Loucy (cell line): ENCODE measurements at regions not wholly inside any gene's neighbourhood (a gene's known extent, or its start where the extent isn't known, plus 50 kb on each side); places are given as distances from the start of the nearest gene placed in this dataset.

Source experiments
- H2AFZ ChIP-seq: fragments of 200-600 bp; sonication (generic); 2 replicates; pipeline ENCODE4 v1.6.0; 2016; ENCODE audit warnings: antibody characterized with exemption, mild to moderate bottlenecking, low read length, moderate library complexity
- H3F3A ChIP-seq: fragments of 200-600 bp; 2 replicates; pipeline ENCODE4 v1.6.0; 2016; ENCODE audit warnings: antibody characterized with exemption, low read depth, mild to moderate bottlenecking
- H3K27me3 ChIP-seq: fragments of 200-600 bp; sonication (generic); 2 replicates; pipeline ENCODE4 v1.6.1; 2014; ENCODE audit warnings: low read length, mild to moderate bottlenecking; ENCODE audit not compliant: insufficient read depth, poor library complexity, severe bottlenecking
- H3K36me3 ChIP-seq: fragments of 200-600 bp; sonication (generic); 2 replicates; pipeline ENCODE4 v1.6.1; 2016; ENCODE audit warnings: low read length; ENCODE audit not compliant: insufficient read depth
- H3K4me1 ChIP-seq: fragments of 200-600 bp; sonication (generic); 2 replicates; pipeline ENCODE4 v1.5.1; 2014; ENCODE audit warnings: low read length, mild to moderate bottlenecking; ENCODE audit not compliant: insufficient read depth, poor library complexity, severe bottlenecking
- H3K4me2 ChIP-seq: fragments of 200-600 bp; sonication (generic); 2 replicates; pipeline ENCODE4 v1.6.0; 2014; ENCODE audit warnings: antibody characterized with exemption, low read length, low read depth, mild to moderate bottlenecking; ENCODE audit not compliant: poor library complexity, severe bottlenecking
- H3K4me3 ChIP-seq: fragments of 200-600 bp; sonication (generic); 2 replicates; pipeline ENCODE4 v1.5.1; 2014; ENCODE audit warnings: low read length, mild to moderate bottlenecking, mixed read lengths; ENCODE audit not compliant: poor library complexity, severe bottlenecking
- H3K79me2 ChIP-seq: fragments of 200-600 bp; sonication (generic); 2 replicates; pipeline ENCODE4 v1.6.1; 2014; ENCODE audit warnings: low read length; ENCODE audit not compliant: insufficient read depth
- H3K9ac ChIP-seq: fragments of 200-600 bp; sonication (generic); 2 replicates; pipeline ENCODE4 v1.6.0; 2014; ENCODE audit warnings: mild to moderate bottlenecking, low read depth, low read length, moderate library complexity; ENCODE audit not compliant: poor library complexity, severe bottlenecking
- H3K9me2 ChIP-seq: fragments of 200-600 bp; sonication (generic); replicated peaks from 2 replicates; pipeline ENCODE4 v1.6.1; 2016; ENCODE audit warnings: low read depth, low read length, mixed read lengths
- H3K9me3 ChIP-seq: fragments of 200-600 bp; sonication (generic); 2 replicates; pipeline ENCODE4 v1.6.1; 2014; ENCODE audit warnings: mild to moderate bottlenecking, antibody characterized with exemption, low read length, low read depth; ENCODE audit not compliant: insufficient read depth
- H4K20me1 ChIP-seq: fragments of 200-600 bp; sonication (generic); 2 replicates; pipeline ENCODE4 v1.6.0; 2014; ENCODE audit warnings: antibody characterized with exemption, low read length, mild to moderate bottlenecking; ENCODE audit not compliant: insufficient read depth, poor library complexity, severe bottlenecking
- CTCF ChIP-seq: fragments of 200-600 bp; sonication (generic); conservative IDR thresholded peaks from 2 replicates; pipeline ENCODE4 v1.5.1; 2014; ENCODE audit warnings: mild to moderate bottlenecking, antibody characterized with exemption, low read length
- EZH2phosphoT487 ChIP-seq: fragments of 200-600 bp; IDR thresholded peaks from 2 replicates; pipeline ENCODE4 v1.6.1; 2018; ENCODE audit warnings: antibody characterized with exemption, mild to moderate bottlenecking, moderate library complexity, borderline replicate concordance

GRCh38 chr22:22064580-22064979 is 82.0 kb upstream of the TOP3B start:
- H4K20me1 ChIP-seq, result no peaks in the 10 kb centered on the region
- H3K9me3 ChIP-seq, result no peaks in the 10 kb centered on the region
- no peaks in the 10 kb centered on the region for H3F3A ChIP-seq
- H3K4me3 ChIP-seq, result no peak overlapping the region
- H3K27me3 ChIP-seq, result no peaks in the 10 kb centered on the region
- H3K4me1 ChIP-seq, result no peaks in the 10 kb centered on the region
- H3K9ac ChIP-seq, result no peak overlapping the region
- H2AFZ ChIP-seq, result no peak overlapping the region
- no peaks in the 10 kb centered on the region for H3K36me3 ChIP-seq
- no peak overlapping the region for H3K4me2 ChIP-seq
- TF ChIP-seq EZH2phosphoT487 (no peak), CTCF (no peak)
- H3K9me2 ChIP-seq, result no peaks in the 10 kb centered on the region
- H3K79me2 ChIP-seq, result no peaks in the 10 kb centered on the region

- no peaks in the 10 kb centered on the region for H3K27me3 ChIP-seq
- no peak for TF ChIP-seq CTCF
- no peak for TF ChIP-seq EZH2phosphoT487
- no peak overlapping the region for H2AFZ ChIP-seq
- H4K20me1 ChIP-seq, result no peaks in the 10 kb centered on the region
- no peak overlapping the region for H3K4me2 ChIP-seq
- H3K9me3 ChIP-seq, result no peaks in the 10 kb centered on the region
- H3K4me3 ChIP-seq, result no peak overlapping the region
- H3K79me2 ChIP-seq, result no peaks in the 10 kb centered on the region
- H3K9me2 ChIP-seq, result no peaks in the 10 kb centered on the region
- no peaks in the 10 kb centered on the region for H3K4me1 ChIP-seq
- H3F3A ChIP-seq, result no peaks in the 10 kb centered on the region
- H3K9ac ChIP-seq, result no peak overlapping the region
- no peaks in the 10 kb centered on the region for H3K36me3 ChIP-seq
These were observed 79.8 kb upstream of the TOP3B start for GRCh38 chr22:22062306-22062793.

GRCh38 chr22:22061085-22062077 is 78.8 kb upstream of the TOP3B start:
- Histone ChIP-seq H3K9me3 (no peaks in the 10 kb centered on the region), H3K27me3 (no peaks in the 10 kb centered on the region), H3K9me2 (no peaks in the 10 kb centered on the region), H3F3A (no peaks in the 10 kb centered on the region), H4K20me1 (no peaks in the 10 kb centered on the region), H3K36me3 (no peaks in the 10 kb centered on the region), H3K4me2 (no peak overlapping the region), H2AFZ (0 out of 2 replicates have a peak overlapping the region, but pooled peaks have one; percentile 36), H3K79me2 (no peaks in the 10 kb centered on the region), H3K4me1 (no peaks in the 10 kb centered on the region), H3K4me3 (no peak overlapping the region), H3K9ac (no peak overlapping the region)
- TF ChIP-seq CTCF (no peak), EZH2phosphoT487 (no peak)
